ENCODE measurements at regions not wholly inside any gene's neighbourhood (a gene's known extent, or its start where the extent isn't known, plus 50 kb on each side); places are given as distances from the start of the nearest gene placed in this dataset.
A peak's percentile ranks its signal among the peaks of the same experiment; 100 is the strongest.

- no peak for TF ChIP-seq POLR2AphosphoS5 (IDR thresholded peaks at IDR 0.05)
- TF ChIP-seq POLR2A (IDR thresholded peaks at IDR 0.05), result no peak
- TF ChIP-seq CTCF (IDR thresholded peaks at IDR 0.05), result no peak
- TF ChIP-seq EP300 (IDR thresholded peaks at IDR 0.05), result no peak
- Histone ChIP-seq H3K9me3 (no peaks in the 10 kb centered on the region), H3K36me3 (no peaks in the 10 kb centered on the region), H3K27me3 (no peaks in the 10 kb centered on the region), H3K4me1 (peaks cover 0 to 50% (median 41%) of the 10 kb centered on the region in 4 donors), H3K27ac (peak overlapping the region; percentile 28 to 67 (median 54)), H3K4me3 (no peak overlapping the region)
- no peak for DNase-seq
- 92 to 94% methylated on average over 7 of the region's 7 CpGs for WGBS, 2 donors
- intact Hi-C loops (cut with DNase I), result no loop called here
These were observed 129.4 kb upstream of the DST start for GRCh38 chr6:56771929-56772607.

- intact Hi-C loops (cut with DNase I), result no loop called here
- Histone ChIP-seq H3K27me3 (no peaks in the 10 kb centered on the region), H3K27ac (peak overlapping the region in 3 of 4 donors; percentile 28 to 67 (median 62)), H3K36me3 (no peaks in the 10 kb centered on the region), H3K4me1 (peaks cover 0 to 59% (median 50%) of the 10 kb centered on the region in 4 donors), H3K4me3 (no peak overlapping the region), H3K9me3 (no peaks in the 10 kb centered on the region)
- TF ChIP-seq POLR2AphosphoS5 (IDR thresholded peaks at IDR 0.05) (no peak), POLR2A (IDR thresholded peaks at IDR 0.05) (no peak), EP300 (IDR thresholded peaks at IDR 0.05) (no peak), CTCF (IDR thresholded peaks at IDR 0.05) (no peak)
- DNase-seq, result no peak
These were observed 128.5 kb upstream of the DST start for GRCh38 chr6:56771189-56771588.

- Histone ChIP-seq H3K27me3 (no peaks in the 10 kb centered on the region), H3K4me3 (no peak overlapping the region), H3K4me1 (peaks cover 0 to 70% (median 59%) of the 10 kb centered on the region in 4 donors), H3K36me3 (no peaks in the 10 kb centered on the region), H3K9me3 (no peaks in the 10 kb centered on the region), H3K27ac (peak overlapping the region in 3 of 4 donors; percentile 1 to 67 (median 62))
- TF ChIP-seq EP300 (IDR thresholded peaks at IDR 0.05) (no peak), CTCF (IDR thresholded peaks at IDR 0.05) (no peak), POLR2A (IDR thresholded peaks at IDR 0.05) (no peak), POLR2AphosphoS5 (IDR thresholded peaks at IDR 0.05) (no peak)
- no peak for DNase-seq
- intact Hi-C loops (cut with DNase I), result no loop called here
- WGBS, 2 donors, result 96 to 97% methylated on average over 2 of the region's 2 CpGs
These were observed 127.4 kb upstream of the DST start for GRCh38 chr6:56770011-56770520.

- peaks cover 0 to 86% (median 78%) of the 10 kb centered on the region in 4 donors for H3K4me1 ChIP-seq
- no peak for DNase-seq
- H3K4me3 ChIP-seq, result no peak overlapping the region
- no peaks in the 10 kb centered on the region for H3K9me3 ChIP-seq
- intact Hi-C loops (cut with DNase I), result loop anchor here (2.0 kb wide), 1 partner anchor 75 kb away; no protein-coding TSS in a partner anchor
- 79 to 82% methylated on average over 4 of the region's 4 CpGs for WGBS, 2 donors
- no peaks in the 10 kb centered on the region for H3K36me3 ChIP-seq
- TF ChIP-seq CTCF (IDR thresholded peaks at IDR 0.05) (peak in 1 of 4 experiments; percentile 13), POLR2A (IDR thresholded peaks at IDR 0.05) (no peak)
- H3K27ac ChIP-seq, result peak overlapping the region in 3 of 4 donors; percentile 39 to 69 (median 67)
- no peaks in the 10 kb centered on the region for H3K27me3 ChIP-seq
These were observed 125.3 kb upstream of the DST start for GRCh38 chr6:56767892-56768531.
